HG02870 (cell line): ENCODE measurements at regions not wholly inside any gene's neighbourhood (a gene's known extent, or its start where the extent isn't known, plus 50 kb on each side); places are given as distances from the start of the nearest gene placed in this dataset.
"Not testable (repeated sequence)": the region's sequence is repeated elsewhere in the genome, so short reads cannot be mapped to it uniquely, and the experiment has no call there.

ENCODE experiments used
- ATAC-seq: cut with Tn5 transposase; IDR thresholded peaks from one replicate; pipeline ENCODE4 v1.9.1; 2021; ENCODE audit warnings: mild to moderate bottlenecking, moderate library complexity; ENCODE audit not compliant: unreplicated experiment

GRCh38 chr12:90831712-90832111 is 123.3 kb downstream of the CCER1 start:
- no peak for ATAC-seq

GRCh38 chr12:90829044-90829443 is 125.9 kb downstream of the CCER1 start:
- no peak for ATAC-seq

GRCh38 chr12:90828621-90829020 is 126.4 kb downstream of the CCER1 start:
- no peak for ATAC-seq

GRCh38 chr12:90827567-90827966 is 127.4 kb downstream of the CCER1 start:
- no peak for ATAC-seq

- ATAC-seq = no peak
These were observed 128.9 kb downstream of the CCER1 start for GRCh38 chr12:90826036-90826435.

- no peak for ATAC-seq
These were observed 131.1 kb downstream of the CCER1 start for GRCh38 chr12:90823859-90824258.

- ATAC-seq = no peak
These were observed 135.3 kb downstream of the CCER1 start for GRCh38 chr12:90819709-90820108.

- no peak for ATAC-seq
These were observed 138.5 kb downstream of the CCER1 start for GRCh38 chr12:90816353-90817089.

- no peak for ATAC-seq
These were observed 145.0 kb downstream of the CCER1 start for GRCh38 chr12:90809940-90810339.

- ATAC-seq = no peak
These were observed 146.4 kb downstream of the CCER1 start for GRCh38 chr12:90808568-90808967.

- ATAC-seq = no peak
These were observed 152.2 kb downstream of the CCER1 start for GRCh38 chr12:90802727-90803126.

- no peak for ATAC-seq
These were observed 153.2 kb downstream of the CCER1 start for GRCh38 chr12:90801776-90802175.

GRCh38 chr12:90794212-90794611 is 160.8 kb downstream of the CCER1 start:
- ATAC-seq = no peak

GRCh38 chr12:90792718-90793117 is 162.3 kb downstream of the CCER1 start:
- not testable (repeated sequence) for ATAC-seq

GRCh38 chr12:90791445-90791844 is 163.5 kb downstream of the CCER1 start:
- ATAC-seq = no peak

GRCh38 chr12:90790747-90791146 is 164.2 kb downstream of the CCER1 start:
- ATAC-seq = no peak

GRCh38 chr12:90773491-90773890 is 181.5 kb downstream of the CCER1 start:
- no peak for ATAC-seq

- ATAC-seq = no peak
These were observed 184.1 kb downstream of the CCER1 start for GRCh38 chr12:90770861-90771260.

GRCh38 chr12:90757957-90758356 is 197.0 kb downstream of the CCER1 start:
- ATAC-seq = no peak

- ATAC-seq = no peak
These were observed 209.8 kb downstream of the CCER1 start for GRCh38 chr12:90745211-90745610.

- no peak for ATAC-seq
These were observed 213.4 kb downstream of the CCER1 start for GRCh38 chr12:90741611-90742010.

GRCh38 chr12:90729736-90730135 is 225.2 kb downstream of the CCER1 start:
- no peak for ATAC-seq

GRCh38 chr12:90712671-90713070 is 242.3 kb downstream of the CCER1 start:
- no peak for ATAC-seq
